Dermis blood vessel endothelial cell (primary cell): ENCODE measurements at regions not wholly inside any gene's neighbourhood (a gene's known extent, or its start where the extent isn't known, plus 50 kb on each side); places are given as distances from the start of the nearest gene placed in this dataset.
"Not testable (repeated sequence)": the region's sequence is repeated elsewhere in the genome, so short reads cannot be mapped to it uniquely, and the experiment has no call there.

Experiments
- DNase-seq: peaks from one replicate; pipeline ENCODE4 v3.0.0; 2010

GRCh38 chr2:12556762-12557161 lies 160.0 kb upstream of the TRIB2 start:
- peak; percentile 30 for DNase-seq

DNA sequence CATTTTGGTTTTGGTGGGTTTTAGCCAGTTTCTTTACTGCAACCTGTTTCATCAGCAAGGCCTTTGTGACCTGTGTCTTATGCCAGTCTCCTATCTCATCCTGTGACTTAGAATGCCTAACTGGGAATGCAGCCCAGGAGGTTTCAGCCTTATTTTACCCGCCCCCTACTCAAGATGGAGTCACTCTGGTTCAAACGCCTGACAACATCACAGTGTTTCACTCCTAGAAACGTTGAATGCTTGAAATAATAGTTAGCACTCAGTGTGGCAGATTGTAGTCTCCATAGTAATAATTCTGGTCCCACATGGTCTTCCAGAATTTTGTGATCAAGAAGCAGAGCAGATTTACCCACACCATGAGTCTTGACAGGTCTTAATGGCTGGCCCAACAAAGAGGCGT lies 159.0 kb upstream of the TRIB2 start:
- no peak for DNase-seq

GRCh38 chr2:12558519-12558918 lies 158.2 kb upstream of the TRIB2 start:
- no peak for DNase-seq

GRCh38 chr2:12560618-12561017 lies 156.1 kb upstream of the TRIB2 start:
- DNase-seq: no peak

- no peak for DNase-seq
These were observed 149.3 kb upstream of the TRIB2 start for GRCh38 chr2:12567411-12567810.

- not testable (repeated sequence) for DNase-seq
These were observed 147.2 kb upstream of the TRIB2 start for GRCh38 chr2:12569510-12569909.

DNA sequence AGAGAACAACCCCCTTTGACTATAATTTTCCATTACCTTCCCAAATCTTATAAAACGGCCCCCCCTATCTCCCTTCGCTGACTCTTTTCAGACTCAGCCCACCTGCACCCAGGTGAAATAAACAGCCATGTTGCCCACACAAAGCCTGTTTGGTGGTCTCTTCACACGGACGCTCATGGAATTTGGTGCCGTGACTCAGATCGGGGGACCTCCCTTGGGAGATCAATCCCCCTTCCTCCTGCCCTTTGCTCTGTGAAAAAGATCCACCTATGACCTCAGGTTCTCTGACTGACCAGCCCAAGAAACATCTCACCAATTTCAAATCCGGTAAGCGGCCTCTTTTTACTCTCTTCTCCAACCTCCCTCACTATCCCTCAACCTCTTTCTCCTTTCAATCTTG lies 146.8 kb upstream of the TRIB2 start:
- not testable (repeated sequence) for DNase-seq

DNA sequence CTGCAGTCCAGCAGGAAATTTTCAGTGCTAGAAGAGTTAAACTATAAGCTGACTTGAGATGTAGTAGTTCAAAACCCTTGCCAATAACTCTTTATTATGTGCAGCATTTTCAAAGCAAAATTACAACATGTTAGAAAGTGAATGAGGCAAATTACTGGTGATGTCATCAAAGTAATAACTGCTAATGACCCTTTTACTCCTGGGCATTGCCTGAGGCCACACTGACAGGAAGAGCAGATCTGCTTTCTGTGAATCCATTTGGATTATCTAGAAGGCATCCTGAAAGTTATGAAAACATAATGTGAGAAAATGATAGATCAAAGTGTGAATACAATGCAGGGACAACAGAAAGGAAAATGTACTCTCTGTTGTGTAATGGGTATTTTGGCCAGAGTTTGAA lies 139.6 kb upstream of the TRIB2 start:
- DNase-seq: no peak

GRCh38 chr2:12577567-12578253 lies 139.0 kb upstream of the TRIB2 start:
- no peak for DNase-seq

- DNase-seq: no peak
These were observed 137.7 kb upstream of the TRIB2 start for GRCh38 chr2:12579018-12579417.

GRCh38 chr2:12584338-12584737 lies 132.4 kb upstream of the TRIB2 start:
- no peak for DNase-seq

DNA sequence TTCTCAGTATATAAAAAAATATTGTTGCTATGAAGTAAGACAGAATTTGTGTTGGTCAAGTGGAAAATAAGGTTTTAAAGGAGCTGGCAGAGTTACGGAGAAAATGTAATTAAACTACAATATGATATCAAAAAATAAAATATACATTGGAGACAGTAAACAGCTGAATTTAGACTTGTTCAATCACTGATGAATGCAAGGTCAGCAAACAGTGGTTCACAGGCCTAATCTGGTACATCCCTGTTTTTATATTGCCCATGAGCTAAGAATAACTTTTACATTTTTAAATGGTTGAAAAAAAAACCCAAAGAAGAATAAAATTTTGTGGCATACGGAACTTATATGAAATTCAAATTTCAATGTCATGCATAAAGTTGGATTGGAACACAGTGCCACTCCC lies 131.0 kb upstream of the TRIB2 start:
- DNase-seq: no peak

DNA sequence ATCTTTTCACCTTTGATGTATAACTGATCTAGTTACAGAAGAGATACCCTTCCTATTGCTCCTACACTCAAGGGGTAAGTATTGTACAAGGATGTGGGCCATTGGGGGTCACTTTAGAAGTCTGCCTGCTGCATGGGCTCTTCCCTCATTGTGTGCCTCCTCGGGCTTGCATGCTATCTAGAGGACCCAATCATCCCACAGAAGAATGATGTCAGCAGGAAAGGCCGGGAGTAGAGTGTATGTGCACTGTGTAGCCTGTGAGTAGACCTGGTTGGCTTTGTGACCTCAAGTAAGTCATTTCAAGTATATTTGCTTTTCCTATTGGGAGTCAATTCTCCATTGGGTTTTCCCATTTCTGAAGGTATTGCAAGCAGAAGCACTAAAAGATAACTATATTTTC lies 129.5 kb upstream of the TRIB2 start:
- DNase-seq: no peak

DNA sequence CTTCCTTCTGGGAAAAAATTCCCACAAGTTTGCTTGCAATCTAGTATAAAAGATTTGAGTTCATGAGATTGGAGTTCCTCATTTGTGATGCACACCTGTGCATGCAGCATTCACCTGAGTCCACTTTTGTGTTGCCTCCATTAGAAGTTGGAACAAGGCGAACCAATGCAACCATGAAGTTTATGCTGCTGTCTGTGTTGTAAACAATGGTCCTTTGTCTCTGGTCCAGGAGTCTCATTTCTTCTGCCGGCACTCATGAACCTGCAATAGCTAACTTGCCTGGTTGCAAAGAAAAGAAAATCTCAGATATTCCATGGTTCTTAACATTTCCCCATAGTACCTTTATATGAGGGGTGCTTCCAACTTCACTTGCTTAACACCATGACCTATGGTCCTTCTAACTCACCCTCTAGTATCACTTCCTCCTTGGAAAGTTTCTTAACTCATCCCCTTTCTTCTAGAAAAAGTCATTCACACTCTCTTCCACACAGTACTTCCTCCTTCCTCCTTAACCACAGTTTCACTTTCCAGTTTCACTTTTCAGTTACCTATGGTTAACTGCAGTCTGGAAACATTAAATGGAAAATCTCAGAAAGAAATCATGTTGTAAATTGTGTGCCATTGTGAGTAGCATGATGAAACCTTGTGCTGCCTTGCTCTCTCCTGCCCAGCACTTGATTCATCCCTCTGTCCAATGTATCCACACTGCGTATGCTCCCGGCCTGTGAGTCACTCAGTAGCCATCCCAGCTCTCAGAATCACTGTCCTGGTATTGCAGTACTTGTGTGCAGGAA lies 128.8 kb upstream of the TRIB2 start:
- peak; percentile 43 for DNase-seq

DNA sequence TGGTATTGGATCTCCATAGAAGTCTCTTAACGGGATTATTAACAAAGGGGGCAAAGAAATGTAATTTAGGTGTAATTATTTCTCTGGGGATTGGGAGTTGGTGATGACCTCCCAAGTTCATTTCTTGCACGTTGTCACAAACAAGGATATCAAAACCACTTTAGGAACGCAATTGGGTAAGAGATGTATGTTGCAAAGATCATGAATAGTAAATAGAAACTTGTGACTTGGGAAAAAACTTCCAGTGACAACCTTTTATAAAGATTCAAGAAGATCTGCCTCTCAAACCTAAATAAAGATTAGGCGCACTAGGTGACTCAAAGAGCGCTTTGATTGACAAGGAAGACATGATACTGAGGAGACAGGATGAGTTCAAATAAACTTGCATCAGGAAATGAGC lies 127.8 kb upstream of the TRIB2 start:
- no peak for DNase-seq

DNA sequence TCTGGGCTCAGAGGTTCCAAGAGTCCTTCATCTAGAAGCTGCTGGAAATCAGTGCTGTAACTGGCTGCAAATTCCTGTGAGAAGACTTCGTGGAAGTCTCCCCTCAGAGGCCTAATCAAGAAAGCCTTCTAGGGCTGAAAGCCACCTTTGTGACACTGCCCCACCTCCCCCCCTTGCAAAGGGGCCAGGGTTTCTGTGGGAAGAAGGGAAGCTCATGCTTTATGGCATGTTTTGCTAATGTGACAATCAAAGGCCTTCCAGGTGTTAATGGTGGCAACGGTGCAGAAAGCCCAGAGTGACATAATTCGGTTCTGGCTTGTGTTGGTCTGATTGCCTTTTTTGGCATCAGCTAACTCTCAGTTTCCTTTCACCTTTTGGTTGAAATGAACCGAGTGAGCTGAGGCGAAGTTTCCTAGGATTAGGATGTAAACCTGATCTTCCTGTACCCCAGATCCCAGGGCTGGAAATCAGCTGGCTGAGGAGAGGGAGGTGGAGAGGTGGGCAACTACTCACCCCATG lies 126.9 kb upstream of the TRIB2 start:
- no peak for DNase-seq

DNA sequence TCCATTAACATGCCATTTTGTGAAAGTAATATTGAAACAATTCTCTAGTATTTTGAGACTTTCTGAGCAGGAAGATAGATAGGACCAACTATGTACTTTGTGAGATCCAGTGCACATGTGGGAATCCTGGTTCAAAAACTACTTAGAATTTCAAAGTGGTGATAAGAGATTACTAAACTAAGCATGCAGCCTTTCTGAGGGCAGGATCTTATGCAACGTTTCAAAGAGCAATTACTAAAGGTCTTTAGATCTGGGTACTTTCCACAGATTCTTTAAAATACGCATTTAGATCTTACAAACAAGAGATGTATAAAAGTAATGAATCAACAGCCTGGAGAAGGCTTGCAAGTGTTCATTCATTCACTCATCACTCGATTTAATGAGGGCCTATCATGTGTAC lies 124.4 kb upstream of the TRIB2 start:
- no peak for DNase-seq

GRCh38 chr2:12594590-12594989 lies 122.1 kb upstream of the TRIB2 start:
- DNase-seq: no peak

- no peak for DNase-seq
These were observed 120.0 kb upstream of the TRIB2 start for GRCh38 chr2:12596771-12597170.

- DNase-seq: no peak
These were observed 119.1 kb upstream of the TRIB2 start for GRCh38 chr2:12597610-12598009.

DNA sequence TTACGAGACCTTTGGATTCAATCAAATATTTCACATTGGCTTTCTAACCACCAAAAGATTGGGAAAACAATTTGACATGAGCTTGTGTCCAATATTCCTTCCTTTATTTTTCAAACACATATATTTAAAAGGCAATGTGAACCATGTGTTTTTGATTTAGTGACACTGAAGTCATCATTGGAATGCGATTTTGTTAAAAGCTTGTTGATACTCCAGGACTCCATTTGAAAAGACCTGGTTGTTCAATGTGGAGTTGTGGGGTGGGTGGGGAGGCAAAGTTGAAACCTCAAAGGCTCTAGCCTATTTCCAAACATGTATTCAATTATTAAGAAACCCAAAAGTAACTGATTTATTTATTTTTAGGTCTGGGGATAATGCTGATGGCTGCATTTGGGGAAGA lies 114.1 kb upstream of the TRIB2 start:
- no peak for DNase-seq

DNA sequence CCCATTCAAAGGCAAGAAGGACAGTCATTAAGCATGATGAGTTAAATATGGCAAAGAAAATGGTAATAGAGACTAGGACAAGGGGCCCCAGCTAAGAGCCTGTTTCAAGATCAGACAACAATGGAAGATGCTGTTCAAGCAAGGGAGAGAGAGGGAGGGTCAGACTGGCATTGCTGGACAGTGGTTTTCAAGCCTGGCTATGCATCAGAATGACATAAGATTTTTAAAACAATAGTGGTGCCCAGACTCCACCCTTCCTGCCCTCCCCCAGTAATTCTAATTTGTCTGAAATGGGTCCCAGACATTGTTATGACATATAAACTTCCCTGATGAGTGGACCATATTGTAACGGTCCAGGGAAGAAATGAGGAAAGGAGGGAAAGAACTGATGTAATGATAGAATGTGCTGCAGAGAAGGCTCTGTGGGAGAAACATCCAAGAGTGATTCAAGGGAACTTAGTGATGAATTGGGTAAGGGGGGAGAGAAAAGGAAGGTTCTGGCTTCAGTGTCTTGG lies 112.9 kb upstream of the TRIB2 start:
- no peak for DNase-seq

GRCh38 chr2:12604341-12604740 lies 112.4 kb upstream of the TRIB2 start:
- DNase-seq: no peak

- no peak for DNase-seq
These were observed 111.4 kb upstream of the TRIB2 start for GRCh38 chr2:12605366-12605765.
